H54 (cell line): ENCODE measurements at regions not wholly inside any gene's neighbourhood (a gene's known extent, or its start where the extent isn't known, plus 50 kb on each side); places are given as distances from the start of the nearest gene placed in this dataset.

ENCODE experiments used
- DNase-seq: peaks from one replicate; pipeline ENCODE4 v3.0.0; 2011; ENCODE audit warnings: low spot score, mixed read lengths; ENCODE audit not compliant: insufficient read length
- FAIRE-seq: peaks from 3 replicates; lab custom pipeline; 2011; peaks lifted over from hg19 to GRCh38; lab: Jason Lieb, UNC
- POLR2A ChIP-seq: IDR thresholded peaks from 2 replicates; pipeline ENCODE4 v1.6.1; 2011; ENCODE audit warnings: low read depth, mild to moderate bottlenecking, low read length

DNA sequence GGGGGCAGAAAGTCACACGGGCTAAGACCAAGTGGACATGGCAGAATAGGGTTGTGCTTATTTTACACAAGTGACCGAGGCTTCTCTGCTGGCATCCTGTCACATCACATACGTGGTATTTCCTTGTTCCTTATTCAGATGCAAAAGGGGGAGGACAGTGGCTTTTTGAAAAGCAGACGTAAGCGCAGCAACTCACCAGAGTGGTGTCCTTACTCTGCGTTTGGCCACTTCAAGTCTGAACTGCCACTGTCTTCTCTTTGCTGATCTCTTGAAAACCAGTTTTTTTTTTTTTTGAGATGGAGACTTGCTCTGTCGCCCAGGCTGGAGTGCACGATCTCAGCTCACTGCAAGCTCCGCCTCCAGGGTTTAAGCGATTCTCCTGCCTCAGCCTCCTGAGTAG, 113.2 kb downstream of the SOX2 start:
- FAIRE-seq: no peak
- no peak for TF ChIP-seq POLR2A
- no peak for DNase-seq

DNA sequence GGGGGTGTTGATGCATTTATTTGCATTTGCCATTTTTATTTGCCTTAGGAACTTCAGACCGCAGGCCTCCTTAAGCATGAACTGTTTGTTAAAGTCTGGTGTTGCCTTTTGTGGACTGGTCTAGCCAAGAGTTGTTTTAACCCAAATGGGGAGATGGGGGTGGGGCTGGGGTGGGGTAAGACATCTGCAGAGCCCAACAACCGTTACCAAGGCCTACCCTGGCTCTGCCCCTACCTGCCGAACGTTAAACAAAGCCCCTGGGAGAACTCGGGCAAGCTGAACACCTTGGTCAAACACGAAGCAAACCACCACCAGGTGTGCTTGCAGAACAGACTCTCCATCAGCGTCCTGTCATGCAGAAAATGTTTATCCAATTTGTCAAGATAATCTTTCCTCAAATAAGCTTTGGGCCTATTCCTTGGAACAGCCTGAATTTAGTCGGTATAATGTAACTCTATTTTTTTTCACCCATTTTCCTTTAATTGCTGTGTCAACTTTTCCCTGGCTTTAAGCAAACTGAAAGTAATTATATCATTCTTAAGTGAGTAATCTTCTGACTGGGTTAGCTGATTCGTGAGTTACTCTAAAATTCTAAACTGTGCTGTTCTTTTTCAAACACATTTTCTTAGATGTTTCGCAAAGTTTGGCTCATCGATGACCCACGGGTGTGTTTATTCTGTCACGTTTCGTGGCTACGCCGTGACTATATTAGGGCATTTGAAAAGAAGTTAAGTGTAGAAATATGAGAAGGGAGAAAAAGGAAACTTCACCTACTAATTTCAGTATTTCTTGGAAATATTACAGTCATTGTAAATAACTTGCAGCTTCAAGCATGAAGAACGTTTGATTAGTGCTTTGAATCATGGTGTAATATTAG, 127.6 kb downstream of the SOX2 start:
- FAIRE-seq: no peak
- TF ChIP-seq POLR2A: no peak
- no peak for DNase-seq

DNA sequence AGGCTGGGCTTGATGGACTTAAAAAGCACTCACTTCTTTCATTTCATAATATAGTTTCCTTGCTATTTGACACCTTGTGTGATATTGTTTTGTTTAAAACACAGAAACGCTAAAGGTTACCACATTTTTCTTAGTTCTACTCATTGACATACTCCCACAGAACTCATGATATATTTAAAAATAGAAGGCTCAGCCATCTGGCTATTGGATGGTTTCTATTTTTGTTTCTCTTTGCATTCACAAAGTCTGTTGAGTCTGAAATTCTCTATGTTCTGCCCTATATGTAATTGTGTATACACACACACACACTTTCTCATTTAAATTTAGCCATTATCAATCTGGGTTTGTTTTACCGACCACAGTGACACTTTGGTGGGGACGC, 128.2 kb downstream of the SOX2 start:
- DNase-seq (no peak), FAIRE-seq (no peak)
- TF ChIP-seq POLR2A: no peak

DNA sequence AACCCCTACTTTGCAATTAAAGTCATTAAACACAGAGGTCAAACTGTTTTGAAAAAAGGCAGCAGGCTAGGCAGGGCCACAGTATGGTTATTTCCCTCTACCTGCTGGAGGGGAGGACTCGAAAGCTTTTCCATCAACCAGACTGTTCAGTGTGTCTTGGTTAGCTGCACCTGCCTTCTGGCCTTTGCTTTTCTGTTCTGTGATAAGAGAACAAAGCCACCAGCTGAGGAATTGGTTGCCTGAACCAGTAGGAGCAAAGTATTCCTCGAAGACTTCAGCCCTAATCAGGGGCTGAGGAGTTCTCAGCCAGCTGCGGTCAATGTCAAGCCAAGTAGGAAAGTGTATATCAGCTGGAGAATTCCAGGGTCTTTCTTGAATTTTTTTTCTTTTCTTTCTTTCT, 132.5 kb downstream of the SOX2 start:
- FAIRE-seq (no peak), DNase-seq (no peak)
- no peak for TF ChIP-seq POLR2A

DNA sequence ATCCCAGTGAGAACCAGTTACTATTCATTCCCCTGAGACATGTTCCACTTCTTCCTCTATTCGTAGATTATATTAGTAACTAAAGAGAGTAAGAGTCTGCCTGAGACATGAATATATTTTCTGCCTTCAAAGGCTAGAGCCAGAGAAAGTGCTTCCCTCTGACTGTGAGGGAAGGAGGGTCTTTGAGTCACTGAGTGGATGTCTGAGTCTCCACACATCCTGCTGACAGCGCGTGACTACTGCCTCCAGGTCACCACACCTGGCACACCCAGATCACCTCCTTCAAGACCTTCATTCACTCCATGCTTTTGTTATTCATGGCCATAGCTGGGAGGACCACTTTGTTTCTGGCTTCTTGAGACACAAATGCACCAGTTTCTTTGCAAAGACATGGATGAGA, 135.6 kb downstream of the SOX2 start:
- FAIRE-seq (no peak), DNase-seq (no peak)
- no peak for TF ChIP-seq POLR2A

DNA sequence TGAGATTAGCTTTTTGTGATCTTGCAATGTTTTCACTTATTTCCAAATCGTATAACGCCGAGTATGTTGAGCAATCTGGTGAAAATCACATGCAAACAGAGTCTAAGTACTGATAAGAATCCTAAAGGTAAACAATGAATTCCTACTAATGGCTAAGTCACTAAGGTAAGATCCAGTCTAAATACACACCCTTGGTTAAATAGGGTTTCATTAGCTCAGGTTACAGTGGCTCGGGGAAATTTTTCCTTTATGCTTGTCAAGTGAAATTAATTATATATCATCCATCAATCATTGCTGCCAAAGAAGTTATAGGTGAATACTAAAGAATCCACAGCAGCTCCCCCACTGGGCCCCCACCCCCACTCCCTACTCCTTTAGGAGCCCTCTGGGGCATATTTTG, 139.3 kb downstream of the SOX2 start:
- no peak for TF ChIP-seq POLR2A
- no peak for FAIRE-seq
- no peak for DNase-seq

DNA sequence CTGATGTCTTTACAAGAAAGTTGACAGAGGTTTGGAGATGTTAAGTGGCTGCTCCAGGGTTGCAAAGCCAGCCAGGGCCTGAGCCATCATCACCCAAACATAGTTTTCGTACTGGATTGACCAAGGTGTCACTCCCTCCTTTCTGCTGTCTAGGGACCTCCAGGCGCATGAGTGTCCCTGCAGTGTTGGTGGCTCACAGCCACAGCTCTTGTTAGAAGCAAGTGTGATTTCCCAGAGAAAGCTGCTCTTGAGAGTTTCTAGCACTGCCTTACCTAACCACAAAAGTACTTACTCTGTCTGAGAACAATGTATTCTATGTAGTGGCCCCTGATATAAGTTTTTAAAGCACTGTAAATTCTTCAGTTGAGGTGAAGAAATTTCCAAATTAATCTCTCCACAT, 144.1 kb downstream of the SOX2 start:
- FAIRE-seq (no peak), DNase-seq (no peak)
- TF ChIP-seq POLR2A: no peak

DNA sequence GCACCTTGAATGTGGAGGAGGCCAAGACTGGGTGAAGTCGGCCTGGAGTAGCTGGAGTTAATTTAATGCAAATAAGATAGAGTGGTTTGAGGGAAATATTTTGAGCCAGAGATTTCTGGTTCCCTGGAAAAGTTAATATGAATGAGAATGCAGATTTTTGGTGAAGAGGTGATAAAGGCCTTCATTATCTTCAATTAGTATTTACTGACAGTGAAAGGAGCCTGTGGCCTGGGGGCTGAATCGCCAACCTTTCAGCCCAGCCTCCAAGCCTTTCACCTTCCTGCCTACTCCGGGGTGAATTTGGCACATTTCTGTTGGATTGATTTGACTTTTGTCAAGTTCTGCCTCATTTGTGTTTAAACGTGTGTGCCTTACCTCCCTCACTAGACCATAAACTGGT, 147.8 kb downstream of the SOX2 start:
- no peak for DNase-seq
- no peak for FAIRE-seq
- no peak for TF ChIP-seq POLR2A

DNA sequence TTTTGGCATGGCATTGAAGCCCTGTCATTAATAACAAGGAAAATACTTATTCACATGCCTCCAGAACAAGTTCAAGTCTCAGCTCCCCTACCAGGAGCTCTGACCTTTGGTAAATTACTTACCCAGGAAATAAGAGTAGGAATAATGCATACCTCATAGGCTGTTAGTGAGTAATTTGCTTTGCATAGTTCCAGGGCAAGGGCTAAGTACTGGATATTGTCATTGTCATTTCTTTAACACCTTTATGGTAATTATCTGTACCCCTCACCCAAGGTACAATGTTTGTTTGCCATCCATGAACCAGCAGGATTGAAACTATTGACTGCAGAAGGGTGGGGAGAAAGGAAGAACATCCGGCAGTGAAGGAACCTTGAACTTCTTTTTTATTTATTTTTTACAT, 148.5 kb downstream of the SOX2 start:
- DNase-seq: no peak
- no peak for TF ChIP-seq POLR2A
- no peak for FAIRE-seq

DNA sequence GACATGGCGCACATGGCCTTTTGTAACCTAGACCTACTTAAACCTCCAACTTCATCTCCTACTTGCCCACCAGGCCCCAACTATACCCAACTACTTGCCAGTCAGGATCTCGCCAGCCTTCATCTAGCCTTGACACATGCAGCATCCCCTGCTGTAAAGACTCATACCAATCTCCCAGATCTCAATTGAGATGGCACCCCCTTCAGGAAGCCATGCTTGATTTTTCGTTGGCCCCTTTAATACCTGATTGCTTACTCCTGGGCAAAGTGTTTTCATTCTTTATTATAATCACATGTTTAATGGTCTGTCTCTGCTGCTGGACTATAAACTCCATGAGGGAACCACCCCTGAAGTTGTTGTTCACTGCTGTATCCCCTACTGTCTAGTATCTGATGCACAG, 150.8 kb downstream of the SOX2 start:
- DNase-seq (no peak), FAIRE-seq (no peak)
- TF ChIP-seq POLR2A: no peak

DNA sequence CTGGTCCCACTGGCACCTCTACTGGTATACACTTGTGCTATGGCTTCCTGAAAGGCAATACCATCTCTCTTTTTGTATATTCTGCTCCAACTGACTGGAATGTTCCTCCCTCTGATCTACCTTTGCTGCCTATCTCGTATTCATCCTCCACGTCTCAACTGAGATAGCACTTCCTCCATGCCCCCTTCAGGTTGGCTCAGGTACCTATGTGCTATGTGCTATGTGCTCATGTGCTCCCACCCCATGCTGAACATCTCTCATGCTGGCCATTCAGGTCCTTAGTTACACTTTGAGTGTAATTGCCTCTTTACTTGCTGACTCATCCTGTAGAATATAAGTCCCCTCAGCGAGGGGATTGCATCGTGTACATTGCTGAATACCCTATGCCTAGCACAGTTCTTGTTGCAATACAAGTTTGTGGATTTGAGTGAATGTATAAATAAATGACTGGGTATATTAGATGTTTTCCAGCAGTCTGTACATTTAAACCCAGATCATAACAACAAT, 156.9 kb downstream of the SOX2 start:
- no peak for TF ChIP-seq POLR2A
- no peak for DNase-seq
- no peak for FAIRE-seq

DNA sequence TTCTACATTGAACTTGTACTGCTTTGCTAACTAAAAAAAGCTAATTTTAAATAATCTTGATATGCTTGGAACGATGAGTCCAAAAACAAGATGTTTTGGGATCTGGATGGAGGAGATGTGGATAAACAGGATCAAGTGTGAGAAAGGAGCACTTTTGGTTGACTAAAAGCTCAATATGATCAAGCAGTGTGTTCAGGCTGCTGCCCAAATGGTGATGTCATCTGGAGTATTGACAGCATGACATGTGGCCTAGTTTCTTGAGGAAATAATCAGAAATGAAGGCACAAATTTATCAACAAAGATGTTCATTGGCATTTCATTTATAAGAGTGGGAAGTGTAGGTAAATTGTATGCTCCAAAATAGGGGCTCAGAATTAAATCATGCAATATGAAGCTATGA, 161.2 kb downstream of the SOX2 start:
- DNase-seq (no peak), FAIRE-seq (no peak)
- no peak for TF ChIP-seq POLR2A

DNA sequence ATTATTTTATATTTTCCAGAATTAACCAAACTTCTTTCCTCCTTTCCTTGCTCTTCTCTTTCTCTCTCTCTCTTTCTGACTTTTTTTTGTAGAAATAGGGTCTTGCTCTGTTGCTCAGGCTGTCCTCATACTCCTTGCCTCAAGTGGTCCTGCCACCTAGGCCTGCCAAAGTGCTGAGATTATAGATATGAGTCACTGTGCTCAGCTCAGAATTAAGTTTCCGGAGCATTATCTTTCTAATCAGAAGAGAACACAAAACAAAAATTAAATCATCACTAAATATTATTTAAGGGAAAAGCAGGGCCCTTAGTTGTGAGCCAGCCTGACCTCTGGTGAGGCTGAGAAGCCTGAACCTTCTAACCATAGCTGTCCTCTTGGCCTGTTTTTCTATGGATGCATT, 168.2 kb downstream of the SOX2 start:
- TF ChIP-seq POLR2A: no peak
- no peak for FAIRE-seq
- DNase-seq: no peak

DNA sequence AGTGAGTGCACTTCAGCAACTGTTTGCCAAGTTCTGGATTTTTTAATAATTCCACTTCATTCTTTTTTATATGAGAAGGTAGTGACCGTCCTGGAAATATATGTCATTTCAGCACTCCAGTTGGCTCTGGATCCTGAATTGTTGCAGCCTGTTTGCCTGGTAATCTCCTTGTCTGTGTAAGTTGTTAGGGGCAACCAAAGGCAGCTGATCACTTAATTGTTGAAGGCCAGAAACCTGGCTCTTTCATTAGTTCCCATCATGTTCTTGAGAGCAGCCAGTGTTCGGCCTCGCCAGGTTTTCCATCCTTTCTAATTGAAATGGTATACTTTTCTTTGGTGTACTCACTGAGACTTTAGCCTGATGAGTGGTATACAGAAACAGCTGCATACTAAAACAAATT, 168.6 kb downstream of the SOX2 start:
- no peak for TF ChIP-seq POLR2A
- no peak for FAIRE-seq
- DNase-seq: no peak

DNA sequence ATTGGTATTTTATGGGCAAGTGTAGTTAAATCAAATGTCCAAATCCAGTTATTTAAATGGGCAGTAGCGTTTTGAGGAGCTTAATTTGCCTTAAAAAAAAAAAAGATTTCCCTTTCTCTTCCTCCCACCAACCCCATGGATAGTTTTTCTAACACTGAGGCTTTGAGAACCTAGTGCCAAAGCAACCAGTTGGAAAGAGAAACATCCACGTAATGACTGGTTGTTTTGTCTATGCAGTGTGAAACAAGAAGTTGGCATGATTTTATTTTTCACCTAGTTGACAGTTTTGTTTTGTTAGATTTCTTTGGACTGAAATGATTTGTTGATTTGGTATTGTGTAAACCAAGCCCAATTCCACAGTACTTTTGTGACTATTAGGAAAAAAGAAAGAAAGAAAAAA, 170.0 kb downstream of the SOX2 start:
- FAIRE-seq: no peak
- no peak for TF ChIP-seq POLR2A
- no peak for DNase-seq
